MCF 10A (cell line): ENCODE measurements at regions not wholly inside any gene's neighbourhood (a gene's known extent, or its start where the extent isn't known, plus 50 kb on each side); places are given as distances from the start of the nearest gene placed in this dataset.

ENCODE experiments used
- BruUV-seq: library from RNA; stranded (reverse); fragments of 400-500 nt; replicated peaks from 2 replicates; lab custom pipeline; 2021; lab: Mats Ljungman, UMichigan
- CTCF ChIA-PET: fragments of 300-600 bp; sonication (Branson Sonifier 250); formaldehyde crosslinking; extraction: SDS; loops from one replicate; lab custom pipeline; 2021; ENCODE audit warnings: antibody characterized with exemption, inconsistent platforms; lab: Yijun Ruan, JAX
- POLR2A ChIA-PET: fragments of 300-600, 350-650 bp; sonication (Branson Sonifier 250); formaldehyde crosslinking; extraction: SDS; loops from one replicate; lab custom pipeline; 2020; ENCODE audit warnings: antibody characterized with exemption, inconsistent platforms; lab: Yijun Ruan, JAX
- DNase-seq: peaks from one replicate; pipeline ENCODE4 v3.0.0-alpha.2; 2018; ENCODE audit not compliant: unreplicated experiment
- H3K27ac Mint-ChIP-seq: one replicate; pipeline ENCODE4 v1.8.0; 2022; ENCODE audit warnings: mild to moderate bottlenecking, low read depth, mixed read lengths; ENCODE audit not compliant: unreplicated experiment
- H3K27me3 Mint-ChIP-seq: one replicate; pipeline ENCODE4 v1.8.0; 2022; ENCODE audit warnings: mixed read lengths; ENCODE audit not compliant: insufficient read depth, unreplicated experiment
- H3K36me3 Mint-ChIP-seq: one replicate; pipeline ENCODE4 v1.8.0; 2022; ENCODE audit warnings: mild to moderate bottlenecking, moderate library complexity, mixed read lengths; ENCODE audit not compliant: insufficient read depth, unreplicated experiment
- H3K4me1 Mint-ChIP-seq: one replicate; pipeline ENCODE4 v1.8.0; 2022; ENCODE audit warnings: mixed read lengths; ENCODE audit not compliant: insufficient read depth, unreplicated experiment
- H3K4me3 Mint-ChIP-seq: one replicate; pipeline ENCODE4 v1.8.0; 2022; ENCODE audit warnings: mild to moderate bottlenecking, moderate library complexity, mixed read lengths; ENCODE audit not compliant: unreplicated experiment
- H3K9me3 Mint-ChIP-seq: one replicate; pipeline ENCODE4 v1.8.0; 2022; ENCODE audit warnings: mixed read lengths; ENCODE audit not compliant: unreplicated experiment
- intact Hi-C: fragments of 100-400 bp; cut with micrococcal nuclease; formaldehyde crosslinking; loops from 2 replicates; pipeline ENCODE4 v1.14.1; 2022
- TF ChIP-seq, protein P1 (sequence below): fragments of 200-600 bp; IDR thresholded peaks from one replicate; pipeline ENCODE4 v1.8.0; 2022; ENCODE audit warnings: antibody characterized with exemption, mild to moderate bottlenecking; ENCODE audit not compliant: unreplicated experiment

DNA sequence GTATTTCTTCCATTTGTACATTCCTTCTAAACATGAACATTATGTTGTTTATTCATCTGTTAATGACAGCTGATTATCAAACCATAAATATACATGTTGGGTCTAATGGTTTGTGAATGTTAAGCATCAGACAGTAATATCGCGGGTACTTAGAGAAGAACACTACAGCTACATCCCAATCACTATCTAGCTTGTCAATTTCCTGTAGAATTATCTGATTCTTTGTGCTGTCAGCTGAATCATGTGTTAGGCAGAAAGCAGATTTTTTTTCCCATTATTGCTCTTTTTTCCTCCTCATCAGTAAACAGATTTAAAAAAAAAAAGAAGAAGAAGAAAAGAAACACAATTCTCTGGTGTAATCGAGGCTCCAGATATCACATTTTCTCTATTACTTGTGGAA is 183.6 kb upstream of the CTBP2 start:
- Mint-ChIP-seq H3K27ac (no peak overlapping the region), H3K4me3 (no peak overlapping the region), H3K4me1 (peaks cover 8% of the 10 kb centered on the region), H3K27me3 (no peaks in the 10 kb centered on the region), H3K36me3 (no peaks in the 10 kb centered on the region), H3K9me3 (no peaks in the 10 kb centered on the region)
- POLR2A ChIA-PET, result no interaction called here
- TF ChIP-seq, protein P1, sequence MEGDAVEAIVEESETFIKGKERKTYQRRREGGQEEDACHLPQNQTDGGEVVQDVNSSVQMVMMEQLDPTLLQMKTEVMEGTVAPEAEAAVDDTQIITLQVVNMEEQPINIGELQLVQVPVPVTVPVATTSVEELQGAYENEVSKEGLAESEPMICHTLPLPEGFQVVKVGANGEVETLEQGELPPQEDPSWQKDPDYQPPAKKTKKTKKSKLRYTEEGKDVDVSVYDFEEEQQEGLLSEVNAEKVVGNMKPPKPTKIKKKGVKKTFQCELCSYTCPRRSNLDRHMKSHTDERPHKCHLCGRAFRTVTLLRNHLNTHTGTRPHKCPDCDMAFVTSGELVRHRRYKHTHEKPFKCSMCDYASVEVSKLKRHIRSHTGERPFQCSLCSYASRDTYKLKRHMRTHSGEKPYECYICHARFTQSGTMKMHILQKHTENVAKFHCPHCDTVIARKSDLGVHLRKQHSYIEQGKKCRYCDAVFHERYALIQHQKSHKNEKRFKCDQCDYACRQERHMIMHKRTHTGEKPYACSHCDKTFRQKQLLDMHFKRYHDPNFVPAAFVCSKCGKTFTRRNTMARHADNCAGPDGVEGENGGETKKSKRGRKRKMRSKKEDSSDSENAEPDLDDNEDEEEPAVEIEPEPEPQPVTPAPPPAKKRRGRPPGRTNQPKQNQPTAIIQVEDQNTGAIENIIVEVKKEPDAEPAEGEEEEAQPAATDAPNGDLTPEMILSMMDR, result no peak
- DNase-seq, result no peak
- intact Hi-C loops, result loop anchor here (1.0 to 10.0 kb wide), 3 partner anchors 113 to 299 kb away; no protein-coding TSS in a partner anchor
- CTCF ChIA-PET, result interaction anchor here (0.6 to 2.1 kb wide), 9 partner anchors 10 to 566 kb away, joined by 3 to 12 read pairs (median 3); no protein-coding TSS in a partner anchor
- no TSS peak for BruUV-seq

DNA sequence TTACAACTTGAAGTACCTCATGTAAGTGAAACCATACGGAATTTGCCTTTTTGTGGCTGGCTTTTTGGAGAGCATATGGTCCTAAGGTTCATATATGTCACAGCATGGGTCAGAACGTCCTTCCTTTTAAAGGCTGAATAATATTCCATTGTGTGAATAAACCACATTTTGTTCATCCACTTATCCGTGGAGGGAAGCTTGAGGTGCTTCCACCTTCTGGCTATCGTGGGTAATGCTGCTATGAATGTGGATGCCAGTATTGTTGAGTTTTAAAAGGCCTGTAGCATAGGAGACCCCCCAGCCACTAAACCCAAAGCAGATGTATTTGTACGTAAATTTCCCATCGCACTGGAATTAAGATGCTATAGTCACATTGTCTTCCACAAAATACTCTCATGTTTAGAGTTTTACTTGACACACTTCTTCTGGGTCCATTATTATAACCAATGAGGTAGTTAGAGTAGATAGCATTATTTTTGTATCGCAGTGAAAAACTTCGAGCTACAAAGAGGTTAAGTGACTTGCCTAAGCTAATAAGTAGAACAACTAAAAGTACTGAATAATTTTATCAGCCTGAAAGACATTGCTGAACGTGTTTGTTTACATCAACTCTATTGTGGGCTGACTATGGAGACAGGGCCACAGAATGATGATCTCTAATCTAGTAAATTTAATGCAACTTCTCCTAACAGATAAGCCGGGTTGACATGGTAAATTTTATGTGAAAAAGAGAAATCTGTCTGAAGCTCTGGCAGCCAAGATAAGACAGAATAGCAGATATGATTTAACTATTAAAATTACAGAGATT is 183.0 kb upstream of the CTBP2 start:
- intact Hi-C loops, result loop anchor here (1.0 to 10.0 kb wide), 3 partner anchors 112 to 299 kb away; no protein-coding TSS in a partner anchor
- no peak overlapping the region for H3K27ac Mint-ChIP-seq
- ChIA-PET CTCF (interaction anchor here (0.6 to 2.1 kb wide), 12 partner anchors 10 to 565 kb away, joined by 3 to 12 read pairs (median 4); no protein-coding TSS in a partner anchor), POLR2A (interaction anchor here (1.2 kb wide), 1 partner anchor 196 kb away, joined by 3 read pairs; no protein-coding TSS in a partner anchor)
- no TSS peak for BruUV-seq
- H3K27me3 Mint-ChIP-seq, result no peaks in the 10 kb centered on the region
- peaks cover 2% of the 10 kb centered on the region for H3K9me3 Mint-ChIP-seq
- H3K4me1 Mint-ChIP-seq, result peaks cover 8% of the 10 kb centered on the region
- no peaks in the 10 kb centered on the region for H3K36me3 Mint-ChIP-seq
- DNase-seq, result peak; percentile 45
- TF ChIP-seq, protein P1, result peak; percentile 44
- H3K4me3 Mint-ChIP-seq, result no peak overlapping the region

DNA sequence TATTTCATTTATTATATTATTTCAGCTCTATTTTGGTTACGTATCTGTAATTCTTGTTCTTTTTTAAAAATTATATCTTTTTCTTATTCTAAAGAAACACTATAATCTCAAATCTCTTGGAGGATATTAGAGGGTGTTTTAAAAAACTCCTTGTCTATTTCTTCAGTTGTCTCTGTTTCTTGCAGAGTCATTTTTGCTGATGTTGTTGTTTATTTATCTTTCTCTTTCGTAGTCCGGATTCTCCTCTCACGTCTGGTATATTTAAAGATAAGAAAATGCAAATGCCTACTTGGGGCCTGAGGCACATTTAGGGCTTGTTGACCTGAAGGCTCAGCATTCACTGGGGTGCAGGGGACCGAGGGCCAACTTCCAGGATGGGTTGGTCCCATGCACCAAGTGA is 181.2 kb upstream of the CTBP2 start:
- no TSS peak for BruUV-seq
- Mint-ChIP-seq H3K27ac (no peak overlapping the region), H3K4me3 (no peak overlapping the region), H3K9me3 (peaks cover 5% of the 10 kb centered on the region), H3K4me1 (peaks cover 8% of the 10 kb centered on the region), H3K27me3 (no peaks in the 10 kb centered on the region), H3K36me3 (no peaks in the 10 kb centered on the region)
- TF ChIP-seq, protein P1, result no peak
- CTCF ChIA-PET, result interaction anchor here (0.7 kb wide), 1 partner anchor 146 kb away, joined by 3 read pairs; no protein-coding TSS in a partner anchor
- intact Hi-C loops, result loop anchor here (10.0 kb wide), 1 partner anchor 297 kb away; no protein-coding TSS in a partner anchor
- POLR2A ChIA-PET, result no interaction called here
- DNase-seq, result no peak

DNA sequence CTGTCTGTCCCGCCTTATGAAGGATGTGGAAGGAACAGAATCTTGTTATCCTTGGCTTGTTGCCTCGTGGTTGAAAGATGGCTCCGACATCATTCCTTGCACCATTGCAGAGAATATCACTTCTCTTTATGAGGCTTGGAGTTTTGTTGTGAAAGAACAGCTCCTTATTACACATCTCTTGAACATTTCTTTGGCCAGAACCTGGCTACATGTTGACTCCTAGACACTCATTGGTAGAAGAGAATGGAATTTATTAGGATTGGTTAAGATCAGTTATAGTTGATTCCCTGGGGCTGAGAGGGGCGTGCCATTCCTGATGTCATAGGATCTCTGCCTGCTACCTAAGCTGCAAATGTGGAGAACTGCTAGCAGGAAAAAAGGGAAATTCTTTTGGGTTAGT is 180.5 kb upstream of the CTBP2 start:
- ChIA-PET CTCF (interaction anchor here (0.6 to 0.8 kb wide), 2 partner anchors 175 to 184 kb away, joined by 3 read pairs; no protein-coding TSS in a partner anchor), POLR2A (no interaction called here)
- peaks cover 8% of the 10 kb centered on the region for H3K4me1 Mint-ChIP-seq
- H3K9me3 Mint-ChIP-seq, result peaks cover 5% of the 10 kb centered on the region
- no peak overlapping the region for H3K4me3 Mint-ChIP-seq
- BruUV-seq, result no TSS peak
- no peaks in the 10 kb centered on the region for H3K36me3 Mint-ChIP-seq
- intact Hi-C loops, result loop anchor here (10.0 kb wide), 1 partner anchor 296 kb away; no protein-coding TSS in a partner anchor
- DNase-seq, result peak; percentile 77
- TF ChIP-seq, protein P1, result no peak
- no peaks in the 10 kb centered on the region for H3K27me3 Mint-ChIP-seq
- no peak overlapping the region for H3K27ac Mint-ChIP-seq
